HG03159 (cell line): ENCODE measurements at regions not wholly inside any gene's neighbourhood (a gene's known extent, or its start where the extent isn't known, plus 50 kb on each side); places are given as distances from the start of the nearest gene placed in this dataset.

Source experiments
- ATAC-seq: cut with Tn5 transposase; IDR thresholded peaks from one replicate; pipeline ENCODE4 v1.9.1; 2021; ENCODE audit warnings: mild to moderate bottlenecking, moderate library complexity; ENCODE audit not compliant: unreplicated experiment

- ATAC-seq = no peak
Measured at GRCh38 chr12:116481726-116482125, 77.5 kb upstream of the MAP1LC3B2 start.

DNA sequence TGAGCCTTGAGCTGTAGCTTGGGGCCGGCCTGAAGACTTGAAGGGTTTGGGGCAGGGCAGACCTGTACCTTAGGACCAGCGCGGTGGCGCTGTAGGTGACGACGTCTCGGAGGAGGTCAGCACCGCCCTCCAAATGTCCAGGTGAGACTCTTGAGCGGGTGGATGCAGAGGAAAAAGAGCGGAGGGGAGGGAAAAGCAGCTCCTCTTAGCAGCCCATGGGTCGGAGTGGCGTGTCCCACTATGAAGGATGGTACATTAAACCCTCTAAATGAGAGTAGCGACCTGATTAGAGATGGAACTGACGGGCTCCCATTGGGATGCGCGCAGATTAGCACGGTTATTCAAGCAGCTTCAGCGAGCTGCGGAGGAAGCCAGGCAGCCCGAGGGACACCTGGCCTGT lies 77.0 kb upstream of the MAP1LC3B2 start:
- ATAC-seq = no peak

GRCh38 chr12:116482859-116483258 lies 76.3 kb upstream of the MAP1LC3B2 start:
- ATAC-seq = no peak

DNA sequence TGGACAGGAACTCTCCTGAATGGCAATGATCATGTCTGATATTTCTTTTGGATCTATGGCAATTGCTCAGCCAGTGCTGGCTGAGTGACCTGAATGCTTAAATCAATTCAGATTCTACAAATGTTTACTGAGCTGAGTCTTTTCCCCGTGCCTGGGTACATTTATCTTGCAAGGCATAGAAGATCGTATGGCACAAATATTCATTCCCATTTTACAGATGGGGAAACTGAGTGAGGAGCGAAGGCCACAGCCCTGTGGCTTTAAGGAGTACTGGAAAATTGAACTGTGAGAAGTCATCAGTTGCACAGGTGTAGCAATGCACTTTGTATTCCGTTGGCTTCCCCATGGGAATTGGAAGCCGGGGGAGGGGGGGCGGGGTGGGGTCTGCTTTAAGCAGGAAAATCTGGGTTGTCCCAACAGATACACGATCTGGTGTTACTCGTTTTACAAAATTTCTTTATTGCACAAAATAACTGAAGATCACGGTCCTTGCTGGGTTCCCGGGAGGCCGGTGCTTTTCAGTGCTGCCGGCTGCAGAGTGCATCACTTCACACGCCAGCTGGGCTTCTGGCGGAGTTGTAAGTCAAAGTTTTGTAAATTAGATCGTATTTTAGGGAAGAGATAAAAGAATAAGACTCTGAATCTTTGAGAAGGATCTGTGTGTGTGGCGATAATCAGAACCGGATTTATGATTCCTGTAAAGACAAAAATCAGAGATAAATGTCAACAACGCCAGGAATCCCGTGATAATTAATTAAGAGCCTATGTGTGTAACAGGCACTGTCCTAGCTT lies 75.0 kb upstream of the MAP1LC3B2 start:
- no peak for ATAC-seq

- ATAC-seq = no peak
Measured at GRCh38 chr12:116484807-116485206, 74.4 kb upstream of the MAP1LC3B2 start.

DNA sequence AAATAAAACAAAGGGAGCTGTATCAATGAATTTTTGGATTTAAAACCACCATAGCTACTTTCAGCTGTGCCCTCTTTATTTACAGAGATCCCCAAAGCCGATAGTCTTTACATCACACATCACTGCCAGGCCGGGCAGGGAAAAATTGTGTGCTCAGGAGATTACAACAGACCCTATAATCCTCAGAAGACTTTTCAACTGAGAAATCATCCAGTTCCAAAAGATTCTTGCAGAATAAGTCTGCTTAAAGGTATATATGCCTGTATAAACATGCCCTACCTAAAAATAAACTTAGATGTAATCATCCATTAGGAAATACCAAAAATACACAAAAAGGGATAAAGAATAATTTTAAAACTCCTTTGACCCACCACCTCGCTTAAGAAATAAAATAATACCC lies 70.1 kb upstream of the MAP1LC3B2 start:
- no peak for ATAC-seq

DNA sequence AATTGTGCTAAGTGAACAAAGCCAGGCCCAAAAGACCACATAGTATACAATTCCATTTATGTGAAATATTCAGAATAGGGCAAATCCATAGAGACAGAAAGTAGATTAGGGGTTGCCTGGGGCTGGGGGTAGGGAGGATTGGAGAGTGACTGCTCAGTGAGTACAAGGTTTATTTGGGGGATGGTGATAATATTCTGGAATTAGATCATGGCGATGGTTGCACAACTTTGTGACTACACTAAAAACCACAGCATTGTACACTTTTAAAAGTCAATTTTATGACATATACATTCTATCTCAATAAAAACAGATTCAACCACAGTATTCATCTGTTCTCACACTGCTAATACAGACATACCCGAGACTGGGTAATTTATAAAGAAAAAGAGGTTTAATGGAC lies 68.7 kb upstream of the MAP1LC3B2 start:
- ATAC-seq = no peak

GRCh38 chr12:116492703-116493324 lies 66.4 kb upstream of the MAP1LC3B2 start:
- no peak for ATAC-seq

DNA sequence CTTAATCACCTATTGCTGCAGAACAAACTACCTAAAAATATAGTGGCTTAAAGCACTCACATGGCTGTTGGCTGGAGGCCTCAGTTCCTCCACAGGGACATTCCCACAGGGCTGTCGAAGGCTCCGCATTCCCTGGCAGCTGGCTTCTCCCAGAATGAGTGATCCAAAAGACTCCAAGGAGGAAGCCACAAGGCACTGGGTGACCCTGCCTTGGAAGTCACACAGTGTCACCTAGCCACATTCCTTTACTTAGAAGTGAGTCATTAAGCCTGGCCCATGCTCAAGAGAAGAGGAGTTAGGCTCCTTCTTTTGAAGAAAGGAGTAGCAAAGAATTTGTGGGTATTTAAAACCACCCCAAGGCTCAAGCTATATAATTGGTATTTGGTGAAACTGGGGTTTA lies 63.9 kb upstream of the MAP1LC3B2 start:
- ATAC-seq = no peak

DNA sequence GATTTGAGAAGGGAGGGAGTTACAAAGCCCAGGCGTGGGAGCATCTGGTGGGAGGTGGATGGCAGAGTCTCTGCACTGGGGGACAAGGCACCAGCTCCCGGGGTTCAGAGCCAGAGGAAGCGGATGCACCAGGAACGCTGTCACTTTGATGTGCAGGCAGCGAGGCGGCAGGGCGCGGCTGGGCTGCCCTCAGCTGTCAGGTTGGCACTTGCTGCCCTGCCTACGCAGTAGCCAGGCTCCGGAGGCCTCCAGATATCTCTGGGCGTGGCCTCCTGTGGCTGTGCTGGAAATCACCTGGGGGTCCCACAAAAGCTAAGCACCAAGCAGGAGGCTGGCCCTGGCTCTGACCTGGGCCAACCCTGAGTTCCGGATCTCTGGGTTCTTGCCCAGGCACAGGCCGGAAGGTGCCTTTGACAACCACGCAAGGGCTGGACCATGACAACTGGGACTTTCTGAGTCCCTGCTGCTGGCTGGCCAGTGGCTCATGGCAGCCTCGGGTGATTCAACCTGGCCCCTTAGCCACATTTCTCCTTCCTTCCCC lies 62.1 kb upstream of the MAP1LC3B2 start:
- ATAC-seq = no peak

DNA sequence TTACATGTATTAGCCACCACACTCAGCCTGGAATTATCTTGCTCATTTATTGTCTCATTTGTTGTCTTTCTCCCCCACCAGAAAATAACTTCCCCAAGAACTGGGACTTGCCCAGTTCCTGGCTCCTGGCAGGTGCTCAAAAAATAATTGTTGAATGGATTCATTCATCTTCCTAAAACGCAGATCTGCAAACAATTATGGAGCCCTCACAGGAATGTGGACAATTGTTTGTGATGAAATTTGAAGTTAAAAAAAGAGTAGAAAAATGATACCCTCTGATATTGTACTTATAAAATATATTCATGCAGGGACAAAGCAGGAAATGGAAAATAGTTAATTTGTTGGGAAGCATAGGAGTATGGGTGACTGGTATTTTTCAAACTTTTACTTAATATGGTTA lies 60.7 kb upstream of the MAP1LC3B2 start:
- no peak for ATAC-seq

- ATAC-seq = no peak
Measured at GRCh38 chr12:116502141-116502725, 56.9 kb upstream of the MAP1LC3B2 start.

GRCh38 chr12:116502989-116503496 lies 56.1 kb upstream of the MAP1LC3B2 start:
- no peak for ATAC-seq

DNA sequence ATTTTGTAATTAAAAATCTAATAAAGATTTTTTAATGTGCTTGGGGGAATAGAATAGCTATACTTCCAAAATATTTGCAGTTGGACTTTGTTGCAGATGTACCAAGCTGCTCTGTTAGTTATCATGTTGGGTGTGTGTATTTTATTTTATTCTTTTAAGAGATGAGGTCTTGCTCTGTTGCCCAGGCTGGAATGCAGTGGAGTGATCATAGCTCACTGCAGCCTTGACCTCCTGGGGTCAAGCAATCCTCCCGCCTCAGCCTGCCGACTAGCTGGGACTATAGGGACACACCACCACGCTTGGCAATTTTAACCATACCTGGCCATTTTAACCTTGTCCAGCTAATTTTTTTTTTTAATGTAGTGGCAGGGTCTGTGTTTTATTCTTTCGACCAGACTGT lies 54.7 kb upstream of the MAP1LC3B2 start:
- no peak for ATAC-seq

DNA sequence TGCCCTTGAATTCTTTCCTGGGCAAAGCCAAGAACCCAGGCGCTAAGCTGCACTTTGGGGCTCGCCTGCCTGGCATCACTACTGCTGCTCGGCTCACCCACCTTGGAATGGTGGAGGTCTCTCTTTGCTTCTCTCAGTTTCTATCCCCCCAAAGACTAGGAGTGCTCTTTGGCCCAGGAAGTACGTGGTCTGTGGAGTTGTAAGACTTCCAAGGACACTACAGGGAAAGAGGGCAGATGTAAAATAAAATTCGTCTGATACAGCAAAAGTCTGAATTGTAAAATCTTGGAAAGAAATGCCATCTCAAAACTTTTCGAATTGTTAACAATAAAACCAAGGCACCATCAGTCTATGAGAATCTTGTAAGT lies 52.5 kb upstream of the MAP1LC3B2 start:
- no peak for ATAC-seq

- ATAC-seq = no peak
Measured at GRCh38 chr12:116508145-116509121, 50.7 kb upstream of the MAP1LC3B2 start.
